ENCODE measurements at regions not wholly inside any gene's neighbourhood (a gene's known extent, or its start where the extent isn't known, plus 50 kb on each side); places are given as distances from the start of the nearest gene placed in this dataset.

- DNase-seq, result no peak
Measured at GRCh38 chr7:153389261-153389660, 629.7 kb downstream of the ACTR3B start.

- no peak for DNase-seq
Measured at GRCh38 chr7:153390955-153391354, 631.4 kb downstream of the ACTR3B start.

- DNase-seq, result no peak
Measured at GRCh38 chr7:153392726-153393125, 633.2 kb downstream of the ACTR3B start.

- DNase-seq, result no peak
Measured at GRCh38 chr7:153393666-153394065, 634.1 kb downstream of the ACTR3B start.

- no peak for DNase-seq
Measured at GRCh38 chr7:153396475-153396874, 636.9 kb downstream of the ACTR3B start.

GRCh38 chr7:153397459-153397858 is 637.9 kb downstream of the ACTR3B start:
- no peak for DNase-seq

GRCh38 chr7:153397906-153398305 is 638.4 kb downstream of the ACTR3B start:
- no peak for DNase-seq

- DNase-seq, result no peak
Measured at GRCh38 chr7:153398370-153398769, 638.8 kb downstream of the ACTR3B start.

GRCh38 chr7:153398789-153399553 is 639.4 kb downstream of the ACTR3B start:
- no peak for DNase-seq

GRCh38 chr7:153399554-153399940 is 640.0 kb downstream of the ACTR3B start:
- no peak for DNase-seq

- no peak for DNase-seq
Measured at GRCh38 chr7:153400735-153401593, 641.4 kb downstream of the ACTR3B start.

GRCh38 chr7:153401795-153402720 is 642.5 kb downstream of the ACTR3B start:
- DNase-seq, result no peak

- no peak for DNase-seq
Measured at GRCh38 chr7:153402721-153403541, 643.4 kb downstream of the ACTR3B start.

- DNase-seq, result no peak
Measured at GRCh38 chr7:153404124-153404523, 644.6 kb downstream of the ACTR3B start.

- DNase-seq, result no peak
Measured at GRCh38 chr7:153404781-153405279, 645.3 kb downstream of the ACTR3B start.

GRCh38 chr7:153405704-153406485 is 646.3 kb upstream of the DPP6 start:
- DNase-seq, result no peak

- DNase-seq, result no peak
Measured at GRCh38 chr7:153406486-153406872, 645.7 kb upstream of the DPP6 start.

- no peak for DNase-seq
Measured at GRCh38 chr7:153407291-153408046, 644.7 kb upstream of the DPP6 start.

- no peak for DNase-seq
Measured at GRCh38 chr7:153408360-153409335, 643.5 kb upstream of the DPP6 start.
